ENCODE measurements at regions not wholly inside any gene's neighbourhood (a gene's known extent, or its start where the extent isn't known, plus 50 kb on each side); places are given as distances from the start of the nearest gene placed in this dataset.

DNA sequence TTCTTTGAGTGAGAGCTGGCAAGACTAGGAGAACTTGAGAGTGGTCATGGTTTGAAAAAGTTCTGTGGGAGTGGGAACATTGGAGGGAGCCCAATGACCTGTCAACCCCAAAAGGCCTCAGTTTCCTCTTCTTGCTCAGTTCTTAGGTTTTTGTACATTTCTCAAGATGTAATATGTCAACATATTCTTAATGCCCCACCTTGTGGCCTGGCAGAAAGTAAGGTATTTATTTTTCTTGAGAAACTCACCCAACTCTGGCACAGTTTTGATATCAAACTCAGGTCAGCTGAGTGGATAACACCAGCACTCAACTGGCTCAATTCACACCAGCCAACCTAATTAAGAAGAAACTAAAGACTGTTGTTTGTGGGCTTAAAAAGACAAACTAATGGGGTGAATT, 123.0 kb upstream of the SLC27A6 start:
- Histone ChIP-seq H3K27ac (ENCODE audit: low read depth in 2 of 2, low read length in 1 of 2) (no peak overlapping the region), H3K4me2 (no peak overlapping the region), H3K4me1 (ENCODE audit: control insufficient read depth in 1 of 2, insufficient read depth in 2 of 2, low read depth in 1 of 2, low read length in 1 of 2) (no peaks in the 10 kb centered on the region), H3K27me3 (ENCODE audit: insufficient read depth) (no peaks in the 10 kb centered on the region), H3K9me3 (no peaks in the 10 kb centered on the region), H4K20me1 (ENCODE audit: insufficient read depth) (no peaks in the 10 kb centered on the region), H3K9ac (no peak overlapping the region), H3K36me3 (replicated peaks in 1 of 2; ENCODE audit: control insufficient read depth in 1 of 2, insufficient read depth in 2 of 2, low read length in 1 of 2) (no peaks in the 10 kb centered on the region), H3F3A (replicated peaks; ENCODE audit: insufficient read depth) (no peaks in the 10 kb centered on the region), H3K4me3 (ENCODE audit: low read depth in 2 of 2, low read length in 1 of 2) (no peak overlapping the region), H3K79me2 (ENCODE audit: insufficient read depth) (no peaks in the 10 kb centered on the region), H2AFZ (ENCODE audit: low read depth) (no peak overlapping the region), H3K9me2 (no peaks in the 10 kb centered on the region)
- POLR2A ChIA-PET = no interaction called here
- TF ChIP-seq FOXJ3 (CRISPR knock-in tag; IDR thresholded peaks at IDR 0.05) (no peak), TEAD4 (IDR thresholded peaks at IDR 0.05; ENCODE audit: borderline replicate concordance, insufficient read depth) (no peak), PBX3 (IDR thresholded peaks at IDR 0.05) (no peak), EP300 (IDR thresholded peaks at IDR 0.05; ENCODE audit: borderline replicate concordance in 1 of 2, low read depth in 1 of 2, low read length in 1 of 2) (no peak), SMC3 (IDR thresholded peaks at IDR 0.05; ENCODE audit: low read depth, low read length) (no peak), USF2 (IDR thresholded peaks at IDR 0.05; ENCODE audit: borderline replicate concordance, low read depth, low read length) (no peak), USF1 (IDR thresholded peaks at IDR 0.05; ENCODE audit: borderline replicate concordance, low read depth) (no peak), CHD2 (IDR thresholded peaks at IDR 0.05; ENCODE audit: low read length, partially characterized antibody) (no peak), NRF1 (IDR thresholded peaks at IDR 0.05; ENCODE audit: low read depth, low read length) (no peak), FOSL2 (IDR thresholded peaks at IDR 0.05; ENCODE audit: borderline replicate concordance, low read depth) (no peak), MXI1 (IDR thresholded peaks at IDR 0.05; ENCODE audit: low read depth, low read length) (no peak), RAD21 (IDR thresholded peaks at IDR 0.05; ENCODE audit: low read length) (no peak)
- TF ChIP-seq, protein P1, sequence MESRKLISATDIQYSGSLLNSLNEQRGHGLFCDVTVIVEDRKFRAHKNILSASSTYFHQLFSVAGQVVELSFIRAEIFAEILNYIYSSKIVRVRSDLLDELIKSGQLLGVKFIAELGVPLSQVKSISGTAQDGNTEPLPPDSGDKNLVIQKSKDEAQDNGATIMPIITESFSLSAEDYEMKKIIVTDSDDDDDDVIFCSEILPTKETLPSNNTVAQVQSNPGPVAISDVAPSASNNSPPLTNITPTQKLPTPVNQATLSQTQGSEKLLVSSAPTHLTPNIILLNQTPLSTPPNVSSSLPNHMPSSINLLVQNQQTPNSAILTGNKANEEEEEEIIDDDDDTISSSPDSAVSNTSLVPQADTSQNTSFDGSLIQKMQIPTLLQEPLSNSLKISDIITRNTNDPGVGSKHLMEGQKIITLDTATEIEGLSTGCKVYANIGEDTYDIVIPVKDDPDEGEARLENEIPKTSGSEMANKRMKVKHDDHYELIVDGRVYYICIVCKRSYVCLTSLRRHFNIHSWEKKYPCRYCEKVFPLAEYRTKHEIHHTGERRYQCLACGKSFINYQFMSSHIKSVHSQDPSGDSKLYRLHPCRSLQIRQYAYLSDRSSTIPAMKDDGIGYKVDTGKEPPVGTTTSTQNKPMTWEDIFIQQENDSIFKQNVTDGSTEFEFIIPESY (IDR thresholded peaks at IDR 0.05; ENCODE audit: borderline replicate concordance, low read depth) = no peak
- DNase-seq = no peak
- CTCF ChIA-PET = interaction anchor here (0.6 kb wide), 1 partner anchor 211 kb away, joined by 3 read pairs; no protein-coding TSS in a partner anchor
